ENCODE measurements at regions not wholly inside any gene's neighbourhood (a gene's known extent, or its start where the extent isn't known, plus 50 kb on each side); places are given as distances from the start of the nearest gene placed in this dataset.

DNA sequence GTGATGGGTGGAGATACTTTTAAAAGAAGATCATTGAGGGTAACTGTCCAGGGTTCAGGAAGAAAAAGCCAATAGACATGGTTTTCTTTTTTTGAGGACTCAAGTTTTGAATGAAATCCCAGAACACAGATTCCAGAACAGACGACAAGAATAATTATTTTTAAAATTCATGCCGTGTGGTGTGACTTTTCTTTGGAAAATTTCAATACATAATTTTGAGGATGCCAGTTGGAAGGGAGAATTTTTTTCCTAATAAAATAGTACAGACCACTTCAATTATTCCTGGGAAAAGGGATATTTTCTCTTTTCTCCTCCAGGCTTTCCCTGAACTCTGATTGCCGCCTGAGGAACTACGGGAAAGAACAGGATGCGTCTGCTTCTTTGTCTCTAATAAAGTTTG lies 951.4 kb downstream of the KCNMA1 start:
- Histone ChIP-seq H3K4me1 (ENCODE audit: insufficient read depth, low read length) (no peaks in the 10 kb centered on the region), H3K36me3 (ENCODE audit: insufficient read depth, low read length) (no peaks in the 10 kb centered on the region), H3K4me3 (ENCODE audit: low read length in 2 of 2) (no peak overlapping the region), H3K9me3 (ENCODE audit: control insufficient read depth in 1 of 2, low read length in 2 of 2) (no peaks in the 10 kb centered on the region), H3K27ac (ENCODE audit: low read depth, low read length) (no peak overlapping the region), H3K27me3 (ENCODE audit: insufficient read depth, low read length) (no peaks in the 10 kb centered on the region)
- Mint-ChIP-seq H3K27me3 (no peaks in the 10 kb centered on the region), H3K4me3 (no peak overlapping the region), H3K4me1 (no peaks in the 10 kb centered on the region), H3K36me3 (peaks cover 0 to 1% of the 10 kb centered on the region in 2 donors), H3K9me3 (peaks cover 2 to 36% (median 8%) of the 10 kb centered on the region in 8 donors), H3K27ac (no peak overlapping the region)
- ChIA-PET CTCF (ENCODE audit: partially characterized antibody) (no interaction called here), POLR2A (ENCODE audit: partially characterized antibody) (no interaction called here)
- DNase-seq: no peak
- intact Hi-C loops (cut with micrococcal nuclease): no loop called here

DNA sequence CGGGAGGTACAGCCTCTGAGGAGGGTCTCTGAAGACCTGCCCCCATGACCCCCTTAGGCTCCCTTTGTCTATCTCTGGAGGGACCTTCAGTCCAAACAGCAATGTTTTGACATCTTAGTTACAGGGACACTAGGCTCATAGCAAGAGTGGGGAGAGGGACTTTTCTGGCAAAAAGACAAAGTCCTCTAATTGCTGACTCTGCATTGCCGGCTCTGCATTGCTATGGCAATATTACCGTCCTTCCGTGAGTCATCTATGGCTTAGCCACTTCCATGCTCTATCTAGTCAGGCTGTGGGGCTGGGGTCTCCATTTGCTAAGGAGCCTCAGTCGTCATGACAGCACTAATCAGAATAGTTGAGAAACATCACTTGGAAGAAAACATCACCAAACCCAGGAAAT lies 952.6 kb downstream of the KCNMA1 start:
- H3K4me3 Mint-ChIP-seq: no peak overlapping the region
- ChIA-PET CTCF (ENCODE audit: partially characterized antibody) (no interaction called here), POLR2A (ENCODE audit: partially characterized antibody) (no interaction called here)
- no peaks in the 10 kb centered on the region for H3K27me3 Mint-ChIP-seq
- Histone ChIP-seq H3K4me3 (ENCODE audit: low read length in 2 of 2) (no peak overlapping the region), H3K9me3 (ENCODE audit: control insufficient read depth in 1 of 2, low read length in 2 of 2) (no peaks in the 10 kb centered on the region), H3K4me1 (ENCODE audit: insufficient read depth, low read length) (no peaks in the 10 kb centered on the region), H3K36me3 (ENCODE audit: insufficient read depth, low read length) (no peaks in the 10 kb centered on the region), H3K27ac (ENCODE audit: low read depth, low read length) (no peak overlapping the region), H3K27me3 (ENCODE audit: insufficient read depth, low read length) (no peaks in the 10 kb centered on the region)
- DNase-seq: no peak
- H3K4me1 Mint-ChIP-seq: no peaks in the 10 kb centered on the region
- intact Hi-C loops (cut with micrococcal nuclease): no loop called here
- H3K27ac Mint-ChIP-seq: peak overlapping the region in 1 of 7 donors; percentile 22
- H3K36me3 Mint-ChIP-seq: peaks cover 0 to 1% of the 10 kb centered on the region in 2 donors
- peaks cover 0 to 28% (median 7%) of the 10 kb centered on the region in 8 donors for H3K9me3 Mint-ChIP-seq

DNA sequence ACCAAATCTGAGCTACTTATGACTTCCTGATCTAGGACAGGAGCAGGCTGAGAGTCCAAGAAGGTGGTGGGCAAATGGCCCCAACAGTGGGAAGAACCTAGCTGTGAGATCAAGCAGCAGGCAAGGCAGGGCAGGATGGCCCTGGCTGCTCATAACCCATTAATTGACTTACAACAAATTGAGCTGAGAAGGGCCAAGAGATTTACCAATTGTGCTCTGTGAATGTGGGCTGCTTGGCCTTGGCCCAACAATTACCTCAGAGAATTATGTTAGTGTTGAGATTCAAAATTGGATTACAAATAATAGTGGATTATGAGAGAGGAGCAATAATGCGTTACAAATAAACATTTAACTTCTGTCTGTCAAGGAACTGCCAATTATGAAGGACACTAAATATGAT lies 956.5 kb downstream of the KCNMA1 start:
- Histone ChIP-seq H3K4me1 (ENCODE audit: insufficient read depth, low read length) (no peaks in the 10 kb centered on the region), H3K4me3 (ENCODE audit: low read length in 2 of 2) (no peak overlapping the region), H3K27ac (ENCODE audit: low read depth, low read length) (no peak overlapping the region), H3K9me3 (ENCODE audit: control insufficient read depth in 1 of 2, low read length in 2 of 2) (no peaks in the 10 kb centered on the region), H3K36me3 (ENCODE audit: insufficient read depth, low read length) (no peaks in the 10 kb centered on the region), H3K27me3 (ENCODE audit: insufficient read depth, low read length) (no peaks in the 10 kb centered on the region)
- intact Hi-C loops (cut with micrococcal nuclease): no loop called here
- DNase-seq: no peak
- H3K36me3 Mint-ChIP-seq: no peaks in the 10 kb centered on the region
- H3K27ac Mint-ChIP-seq: no peak overlapping the region
- no peaks in the 10 kb centered on the region for H3K4me1 Mint-ChIP-seq
- no peak overlapping the region for H3K4me3 Mint-ChIP-seq
- POLR2A ChIA-PET (ENCODE audit: partially characterized antibody): no interaction called here
- H3K9me3 Mint-ChIP-seq: peaks cover 0 to 12% (median under 1%) of the 10 kb centered on the region in 8 donors
- no peaks in the 10 kb centered on the region for H3K27me3 Mint-ChIP-seq
- CTCF ChIA-PET (ENCODE audit: partially characterized antibody): no interaction called here

DNA sequence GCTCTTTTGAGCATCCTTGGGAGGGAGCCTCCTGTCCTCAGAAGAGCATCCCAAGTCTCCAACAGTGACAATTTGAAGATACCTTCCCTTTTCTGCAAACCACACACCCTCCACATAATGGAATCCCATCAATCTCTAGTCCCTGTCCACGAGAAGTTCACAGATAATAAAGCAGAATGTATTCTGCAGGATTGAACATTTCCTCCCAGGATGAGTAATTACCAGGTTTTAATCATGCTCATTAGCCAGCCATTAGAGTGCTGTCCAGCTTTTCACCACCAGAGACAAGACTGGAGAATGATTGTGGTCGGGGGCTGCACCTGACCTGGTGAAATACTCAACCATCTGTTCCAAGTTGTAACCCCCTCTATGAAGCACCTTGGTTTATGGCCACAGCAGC lies 958.6 kb downstream of the KCNMA1 start:
- Histone ChIP-seq H3K4me1 (ENCODE audit: insufficient read depth, low read length) (no peaks in the 10 kb centered on the region), H3K9me3 (ENCODE audit: control insufficient read depth in 1 of 2, low read length in 2 of 2) (no peaks in the 10 kb centered on the region), H3K27me3 (ENCODE audit: insufficient read depth, low read length) (no peaks in the 10 kb centered on the region), H3K27ac (ENCODE audit: low read depth, low read length) (no peak overlapping the region), H3K36me3 (ENCODE audit: insufficient read depth, low read length) (no peaks in the 10 kb centered on the region), H3K4me3 (ENCODE audit: low read length in 2 of 2) (no peak overlapping the region)
- Mint-ChIP-seq H3K4me1 (no peaks in the 10 kb centered on the region), H3K4me3 (no peak overlapping the region), H3K9me3 (peaks cover 0 to 6% (median 2%) of the 10 kb centered on the region in 8 donors), H3K27me3 (no peaks in the 10 kb centered on the region), H3K36me3 (no peaks in the 10 kb centered on the region), H3K27ac (no peak overlapping the region)
- CTCF ChIA-PET (ENCODE audit: partially characterized antibody): no interaction called here
- intact Hi-C loops (cut with micrococcal nuclease): no loop called here
- POLR2A ChIA-PET (ENCODE audit: partially characterized antibody): no interaction called here
- DNase-seq: no peak

DNA sequence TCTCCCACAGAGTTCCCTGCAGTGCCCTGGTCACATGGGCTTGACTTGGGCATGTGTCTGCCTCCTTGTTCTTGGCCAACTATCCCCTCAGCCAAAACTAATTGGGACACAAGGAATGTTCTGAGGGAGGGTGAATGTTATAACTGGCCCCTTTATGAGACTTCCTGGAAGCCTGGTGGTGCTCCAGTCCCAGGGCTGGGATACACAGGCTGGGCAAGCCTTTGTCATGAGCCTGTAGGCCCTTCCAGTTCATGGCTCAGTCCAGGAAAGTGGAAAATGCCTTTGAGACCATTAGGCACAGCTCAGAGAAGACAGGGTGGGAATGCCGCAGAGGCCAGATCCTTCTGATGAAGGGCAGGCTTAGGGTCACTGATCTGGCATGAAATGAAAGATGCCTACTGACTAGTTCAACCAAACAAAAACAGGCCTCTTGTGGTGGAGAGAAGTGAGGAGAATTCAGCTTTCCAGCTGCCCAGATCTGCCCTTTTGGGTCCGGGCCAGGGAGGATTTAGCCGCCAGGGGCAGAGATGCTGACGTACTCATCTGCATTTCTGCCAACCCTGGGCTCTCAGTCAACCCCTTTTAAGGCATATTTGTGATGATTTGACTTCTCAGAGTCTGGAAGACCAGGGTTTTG lies 961.5 kb downstream of the KCNMA1 start:
- DNase-seq: no peak
- CTCF ChIA-PET (ENCODE audit: partially characterized antibody): no interaction called here

DNA sequence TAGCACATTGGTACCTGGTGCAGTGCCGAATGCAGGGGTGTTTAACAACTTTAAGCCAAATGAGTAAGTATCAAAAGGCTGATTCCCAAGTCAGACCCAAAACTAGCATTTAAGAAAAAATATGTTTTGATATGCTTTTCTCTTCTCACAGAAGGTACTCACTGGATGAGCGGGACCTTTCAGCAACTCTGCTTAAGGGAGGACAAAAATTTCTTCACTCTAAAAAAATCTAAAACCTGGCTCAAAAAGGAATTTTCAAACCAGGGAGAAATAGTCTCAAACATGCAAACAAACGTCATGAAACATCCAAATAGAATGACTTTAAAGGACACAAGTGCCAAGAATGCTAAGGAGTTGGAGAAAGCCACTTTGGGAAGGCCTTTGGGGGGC lies 962.1 kb downstream of the KCNMA1 start:
- no peak for DNase-seq
- Mint-ChIP-seq H3K9me3 (peaks cover 0 to 8% (median 1%) of the 10 kb centered on the region in 8 donors), H3K4me1 (no peaks in the 10 kb centered on the region), H3K27me3 (no peaks in the 10 kb centered on the region), H3K36me3 (no peaks in the 10 kb centered on the region), H3K4me3 (no peak overlapping the region), H3K27ac (no peak overlapping the region)
- H3K4me1 ChIP-seq (ENCODE audit: insufficient read depth, low read length): no peaks in the 10 kb centered on the region
- intact Hi-C loops (cut with micrococcal nuclease): no loop called here
- POLR2A ChIA-PET (ENCODE audit: partially characterized antibody): no interaction called here
- CTCF ChIA-PET (ENCODE audit: partially characterized antibody): no interaction called here
- no peaks in the 10 kb centered on the region for H3K9me3 ChIP-seq (ENCODE audit: control insufficient read depth in 1 of 2, low read length in 2 of 2)
- H3K27ac ChIP-seq (ENCODE audit: low read depth, low read length): no peak overlapping the region
- H3K36me3 ChIP-seq (ENCODE audit: insufficient read depth, low read length): no peaks in the 10 kb centered on the region
- H3K27me3 ChIP-seq (ENCODE audit: insufficient read depth, low read length): no peaks in the 10 kb centered on the region
- H3K4me3 ChIP-seq (ENCODE audit: low read length in 2 of 2): no peak overlapping the region

More for the DNA sequence above, 961.5 kb downstream of the KCNMA1 start:
- POLR2A ChIA-PET (ENCODE audit: partially characterized antibody): no interaction called here
- H3K4me1 ChIP-seq (ENCODE audit: insufficient read depth, low read length): no peaks in the 10 kb centered on the region
- no peaks in the 10 kb centered on the region for H3K9me3 ChIP-seq (ENCODE audit: control insufficient read depth in 1 of 2, low read length in 2 of 2)
- H3K4me3 ChIP-seq (ENCODE audit: low read length in 2 of 2): no peak overlapping the region
- Mint-ChIP-seq H3K9me3 (peaks cover 0 to 8% (median 2%) of the 10 kb centered on the region in 8 donors), H3K4me3 (no peak overlapping the region), H3K4me1 (no peaks in the 10 kb centered on the region), H3K27me3 (no peaks in the 10 kb centered on the region), H3K36me3 (no peaks in the 10 kb centered on the region), H3K27ac (no peak overlapping the region)
- intact Hi-C loops (cut with micrococcal nuclease): no loop called here
- H3K27me3 ChIP-seq (ENCODE audit: insufficient read depth, low read length): no peaks in the 10 kb centered on the region
- H3K27ac ChIP-seq (ENCODE audit: low read depth, low read length): no peak overlapping the region
- no peaks in the 10 kb centered on the region for H3K36me3 ChIP-seq (ENCODE audit: insufficient read depth, low read length)

DNA sequence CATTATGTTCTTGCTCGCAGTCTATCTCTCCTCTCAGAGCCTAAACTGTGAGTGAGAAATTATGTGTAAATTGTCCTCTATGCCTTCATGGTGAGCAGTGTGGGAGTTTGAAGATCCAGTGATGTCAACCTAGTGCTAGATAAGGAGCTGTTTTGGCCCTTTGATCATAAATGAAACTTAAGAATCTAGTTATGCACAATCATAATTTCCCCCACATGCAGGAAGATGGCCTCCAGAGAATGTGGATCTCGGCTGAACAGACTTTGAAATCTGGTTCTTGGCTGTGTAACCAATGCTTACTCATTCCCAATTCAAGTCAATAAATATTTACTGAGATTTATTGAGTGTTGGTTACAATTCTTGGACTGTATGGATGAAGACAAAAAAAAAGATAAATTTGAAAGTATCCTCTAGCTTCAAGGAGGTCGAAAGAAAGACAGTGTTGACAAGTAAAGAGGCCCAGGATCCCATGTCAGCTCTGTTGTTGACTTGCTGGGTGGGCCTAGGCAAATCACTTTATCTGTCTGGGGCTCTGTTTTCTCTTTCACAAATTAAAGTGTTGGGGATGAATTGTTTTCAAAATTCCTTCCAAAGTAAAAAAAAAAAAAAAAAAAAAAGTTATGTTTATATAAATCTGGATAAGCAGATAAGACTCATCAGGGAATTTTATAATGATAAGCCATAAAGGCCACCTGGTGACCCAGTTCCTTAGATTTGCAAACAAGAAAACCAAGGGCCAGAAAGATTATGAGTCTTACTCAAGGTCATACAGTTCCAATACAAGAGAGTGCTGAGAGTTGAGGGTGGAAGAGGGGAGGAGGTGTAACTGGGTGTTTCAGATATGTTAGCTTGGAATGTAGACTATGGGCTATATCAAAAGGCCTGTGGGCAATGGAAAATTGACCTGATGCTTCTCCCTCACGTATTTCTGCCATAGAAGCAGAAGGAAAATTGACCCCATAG lies 969.9 kb downstream of the KCNMA1 start:
- Histone ChIP-seq H3K27me3 (ENCODE audit: insufficient read depth, low read length) (no peaks in the 10 kb centered on the region), H3K36me3 (ENCODE audit: insufficient read depth, low read length) (no peaks in the 10 kb centered on the region), H3K4me3 (ENCODE audit: low read length in 2 of 2) (no peak overlapping the region), H3K9me3 (ENCODE audit: control insufficient read depth in 1 of 2, low read length in 2 of 2) (no peaks in the 10 kb centered on the region), H3K4me1 (ENCODE audit: insufficient read depth, low read length) (no peaks in the 10 kb centered on the region), H3K27ac (ENCODE audit: low read depth, low read length) (no peak overlapping the region)
- no peaks in the 10 kb centered on the region for H3K27me3 Mint-ChIP-seq
- ChIA-PET CTCF (ENCODE audit: partially characterized antibody) (no interaction called here), POLR2A (ENCODE audit: partially characterized antibody) (no interaction called here)
- H3K36me3 Mint-ChIP-seq: no peaks in the 10 kb centered on the region
- no peak overlapping the region for H3K27ac Mint-ChIP-seq
- no peak overlapping the region for H3K4me3 Mint-ChIP-seq
- H3K9me3 Mint-ChIP-seq: peaks cover 0 to 4% (median 2%) of the 10 kb centered on the region in 8 donors
- DNase-seq: no peak
- no peaks in the 10 kb centered on the region for H3K4me1 Mint-ChIP-seq
- intact Hi-C loops (cut with micrococcal nuclease): no loop called here
